Ovary (tissue), 7 donors: ENCODE measurements at regions not wholly inside any gene's neighbourhood (a gene's known extent, or its start where the extent isn't known, plus 50 kb on each side); places are given as distances from the start of the nearest gene placed in this dataset.

Experiments used
- DNase-seq, 5 donors: peaks; one replicate each; pipeline ENCODE4 v3.0.0-alpha.2; 2019 to 2020
- H3K27ac ChIP-seq, 2 donors: fragments of 200-600 bp; one replicate each; pipeline versions ENCODE4 v1.5.1 to v1.8.0; 2019 to 2022
- H3K27me3 ChIP-seq: fragments of 200-600 bp; one replicate; pipeline ENCODE4 v1.8.0; 2022
- H3K36me3 ChIP-seq: fragments of 200-600 bp; sonication (generic); one replicate; pipeline ENCODE4 v1.5.1; 2019
- H3K4me1 ChIP-seq: one replicate; pipeline ENCODE4 v1.8.1; 2013; ENCODE audit warnings: mild to moderate bottlenecking, moderate library complexity; ENCODE audit not compliant: insufficient read depth
- H3K4me3 ChIP-seq: fragments of 200-600 bp; sonication (generic); one replicate; pipeline ENCODE4 v1.5.1; 2017
- H3K9me3 ChIP-seq, 2 donors: fragments of 200-600 bp in 1 of 2; sonication (generic) in 1 of 2; one replicate each; pipeline versions ENCODE4 v1.5.1 to v1.8.1; 2013 to 2019; ENCODE audit warnings: mild to moderate bottlenecking in 1 of 2, moderate library complexity in 1 of 2
- CTCF ChIP-seq, 3 donors: fragments of 450-650 bp in 2 of 3; fragments of 200-600 bp in 1 of 3; IDR thresholded peaks; one replicate each; pipeline versions ENCODE4 v1.5.1 to v1.8.0; 2016 to 2022; ENCODE audit warnings: antibody characterized with exemption in 3 of 3, mild to moderate bottlenecking in 1 of 3
- EP300 ChIP-seq: sonication (generic); formaldehyde crosslinking; IDR thresholded peaks from one replicate; pipeline ENCODE4 v1.6.1; 2017; ENCODE audit warnings: antibody characterized with exemption
- POLR2A ChIP-seq: fragments of 450-650 bp; IDR thresholded peaks from one replicate; pipeline ENCODE4 v1.6.1; 2017; ENCODE audit warnings: antibody characterized with exemption, mild to moderate bottlenecking, moderate library complexity
- WGBS, 3 donors: extraction: QIAGEN DNeasy Blood & Tissue Kit in 1 of 3; methylation state at CpG; one replicate each; pipeline versions ENCODE4 v1.1.5 to v1.1.7; 2013 to 2017; 5-methylcytosine and 5-hydroxymethylcytosine counted together
- intact Hi-C, 4 donors: fragments of 100-400 bp; cut with DNase I; formaldehyde crosslinking; loops; one replicate each; pipeline versions ENCODE4 v1.11.0 to v1.15.1; 2022 to 2023
- donor health status: DM: no; HTN: no; CAD: no; lungs with moderate emphysema.
- donor health status: DM: no; HTN: no; CAD: no.
- donor health status: Bipolar disorder and iron deficiency.
- donor health status: DM: no; HTN: no; CAD: no.
- donor health status: DM: yes; HTN: yes; CAD: no.

GRCh38 chr7:40799-41750 lies 151.3 kb upstream of the FAM20C start:
- peak; percentile 6 to 19 (median 11) for DNase-seq
- WGBS, 3 donors, result 79 to 91% (median 91%) methylated on average over 16 of the region's 16 CpGs
- H3K27me3 ChIP-seq, result no peaks in the 10 kb centered on the region
- H3K4me1 ChIP-seq, result no peaks in the 10 kb centered on the region
- no peaks in the 10 kb centered on the region for H3K36me3 ChIP-seq
- intact Hi-C loops, result no loop called here
- no peak overlapping the region for H3K4me3 ChIP-seq
- H3K9me3 ChIP-seq, result no peaks in the 10 kb centered on the region
- no peak for TF ChIP-seq POLR2A
- no peak for TF ChIP-seq CTCF (IDR thresholded peaks at IDR 0.05)
- no peak for TF ChIP-seq EP300
- H3K27ac ChIP-seq, result no peak overlapping the region

GRCh38 chr7:41917-42565 lies 150.3 kb upstream of the FAM20C start:
- Histone ChIP-seq H3K36me3 (no peaks in the 10 kb centered on the region), H3K27ac (no peak overlapping the region), H3K4me3 (no peak overlapping the region), H3K27me3 (no peaks in the 10 kb centered on the region), H3K4me1 (no peaks in the 10 kb centered on the region), H3K9me3 (no peaks in the 10 kb centered on the region)
- intact Hi-C loops, result no loop called here
- 43 to 63% (median 53%) methylated on average over 10 of the region's 10 CpGs for whole genome bisulfite sequencing, 3 donors
- peak in 3 of 5 donors; percentile 1 to 5 (median 4) for DNase-seq
- no peak for TF ChIP-seq POLR2A
- no peak for TF ChIP-seq CTCF (IDR thresholded peaks at IDR 0.05)
- no peak for TF ChIP-seq EP300

GRCh38 chr7:43791-44540 lies 148.4 kb upstream of the FAM20C start:
- Histone ChIP-seq H3K9me3 (no peaks in the 10 kb centered on the region), H3K27ac (no peak overlapping the region), H3K4me1 (no peaks in the 10 kb centered on the region), H3K4me3 (no peak overlapping the region), H3K27me3 (no peaks in the 10 kb centered on the region), H3K36me3 (no peaks in the 10 kb centered on the region)
- intact Hi-C loops, result no loop called here
- TF ChIP-seq EP300 (no peak), POLR2A (no peak), CTCF (IDR thresholded peaks at IDR 0.05) (no peak)
- DNase-seq, result peak in 4 of 5 donors; percentile 4 to 18 (median 6)
- WGBS, 3 donors, result 86 to 89% (median 89%) methylated on average over 14 of the region's 14 CpGs

GRCh38 chr7:44541-44896 lies 147.9 kb upstream of the FAM20C start:
- TF ChIP-seq POLR2A, result no peak
- Histone ChIP-seq H3K27me3 (no peaks in the 10 kb centered on the region), H3K9me3 (no peaks in the 10 kb centered on the region), H3K36me3 (no peaks in the 10 kb centered on the region), H3K4me1 (no peaks in the 10 kb centered on the region), H3K27ac (no peak overlapping the region), H3K4me3 (no peak overlapping the region)
- peak; percentile 2 to 19 (median 6) for DNase-seq
- 82 to 90% (median 86%) methylated on average over 12 of the region's 12 CpGs for WGBS, 3 donors
- intact Hi-C loops, result no loop called here
